ENCODE measurements at regions not wholly inside any gene's neighbourhood (a gene's known extent, or its start where the extent isn't known, plus 50 kb on each side); places are given as distances from the start of the nearest gene placed in this dataset.

DNA sequence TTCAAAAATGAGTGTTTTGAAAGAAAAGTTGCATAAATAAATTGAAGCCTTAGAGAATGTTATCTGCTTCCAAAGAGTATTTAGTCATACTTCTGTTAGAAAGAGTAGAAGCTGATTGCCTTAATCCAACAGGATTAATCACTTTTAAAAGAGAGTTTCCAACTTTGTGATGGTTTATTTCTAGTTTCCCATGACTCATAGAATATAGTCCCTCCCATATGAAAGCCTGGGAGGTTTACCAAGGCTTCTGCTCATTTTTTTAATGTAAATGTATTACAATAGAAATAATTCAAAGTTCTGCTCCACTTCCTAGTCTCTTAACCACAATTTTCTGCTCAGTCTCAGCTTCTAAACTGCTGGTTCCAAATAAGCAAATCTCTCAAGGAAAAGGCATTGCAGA lies 118.0 kb upstream of the IRAK1BP1 start:
- TF ChIP-seq, protein P1, sequence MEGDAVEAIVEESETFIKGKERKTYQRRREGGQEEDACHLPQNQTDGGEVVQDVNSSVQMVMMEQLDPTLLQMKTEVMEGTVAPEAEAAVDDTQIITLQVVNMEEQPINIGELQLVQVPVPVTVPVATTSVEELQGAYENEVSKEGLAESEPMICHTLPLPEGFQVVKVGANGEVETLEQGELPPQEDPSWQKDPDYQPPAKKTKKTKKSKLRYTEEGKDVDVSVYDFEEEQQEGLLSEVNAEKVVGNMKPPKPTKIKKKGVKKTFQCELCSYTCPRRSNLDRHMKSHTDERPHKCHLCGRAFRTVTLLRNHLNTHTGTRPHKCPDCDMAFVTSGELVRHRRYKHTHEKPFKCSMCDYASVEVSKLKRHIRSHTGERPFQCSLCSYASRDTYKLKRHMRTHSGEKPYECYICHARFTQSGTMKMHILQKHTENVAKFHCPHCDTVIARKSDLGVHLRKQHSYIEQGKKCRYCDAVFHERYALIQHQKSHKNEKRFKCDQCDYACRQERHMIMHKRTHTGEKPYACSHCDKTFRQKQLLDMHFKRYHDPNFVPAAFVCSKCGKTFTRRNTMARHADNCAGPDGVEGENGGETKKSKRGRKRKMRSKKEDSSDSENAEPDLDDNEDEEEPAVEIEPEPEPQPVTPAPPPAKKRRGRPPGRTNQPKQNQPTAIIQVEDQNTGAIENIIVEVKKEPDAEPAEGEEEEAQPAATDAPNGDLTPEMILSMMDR (IDR thresholded peaks at IDR 0.05), result no peak
- no peak for TF ChIP-seq POLR2A (IDR thresholded peaks at IDR 0.05)
